AML-193 (cell line): ENCODE measurements at regions not wholly inside any gene's neighbourhood (a gene's known extent, or its start where the extent isn't known, plus 50 kb on each side); places are given as distances from the start of the nearest gene placed in this dataset.
"Not testable (repeated sequence)": the region's sequence is repeated elsewhere in the genome, so short reads cannot be mapped to it uniquely, and the experiment has no call there.

ENCODE experiments used
- DNase-seq, 2 experiments: peaks; one replicate each; lab custom pipeline; 2025; lab: John Stamatoyannopoulos, UW

DNA sequence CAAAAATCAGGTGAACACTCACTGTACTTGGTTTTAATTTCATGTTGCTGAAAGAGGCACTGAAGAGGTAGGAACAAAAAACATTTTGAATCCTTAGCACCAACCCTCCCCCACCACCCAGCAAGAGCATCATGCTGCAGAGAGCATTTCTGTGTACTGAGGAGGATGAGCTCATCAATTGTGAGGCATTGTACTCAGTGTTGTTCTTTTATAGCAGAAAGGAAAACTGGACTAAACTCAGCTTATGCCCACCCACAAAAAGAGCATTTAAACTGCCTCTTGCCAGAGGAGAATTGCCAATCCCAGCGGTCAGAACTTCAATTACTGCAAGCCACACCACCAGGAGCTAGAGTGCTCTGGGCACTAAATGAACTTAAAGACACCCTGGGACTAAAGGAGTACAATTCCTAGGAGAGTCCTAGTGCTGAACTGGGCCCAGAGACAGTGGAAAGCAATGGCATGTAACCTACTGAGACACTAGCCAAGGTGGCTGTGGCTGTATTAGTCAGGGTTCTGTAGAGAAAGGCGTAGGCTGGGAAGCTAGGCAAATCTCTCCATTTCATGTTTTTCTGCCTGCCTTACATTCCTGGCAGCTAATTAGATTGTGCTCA is 280.7 kb upstream of the KLHL4 start:
- DNase-seq = no peak

DNA sequence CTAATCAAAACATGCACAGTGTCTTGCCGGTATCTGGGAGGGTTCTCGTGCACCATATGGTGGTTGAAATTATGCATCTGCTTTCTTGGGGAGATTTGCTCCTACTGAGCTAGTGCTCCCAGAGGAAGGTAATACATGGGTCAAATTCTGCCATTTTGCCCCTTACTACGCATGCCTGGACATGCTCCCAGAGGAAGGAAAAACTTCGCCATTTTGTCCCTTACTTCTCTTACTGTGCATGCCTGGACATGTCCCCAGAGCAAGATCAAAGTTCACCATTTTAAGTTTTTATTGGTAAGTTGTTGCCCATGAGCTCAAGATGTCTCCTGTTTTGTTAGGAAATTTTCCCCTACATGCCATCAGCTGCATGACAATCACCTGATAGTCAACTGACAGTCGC is 252.1 kb upstream of the KLHL4 start:
- DNase-seq = no peak

DNA sequence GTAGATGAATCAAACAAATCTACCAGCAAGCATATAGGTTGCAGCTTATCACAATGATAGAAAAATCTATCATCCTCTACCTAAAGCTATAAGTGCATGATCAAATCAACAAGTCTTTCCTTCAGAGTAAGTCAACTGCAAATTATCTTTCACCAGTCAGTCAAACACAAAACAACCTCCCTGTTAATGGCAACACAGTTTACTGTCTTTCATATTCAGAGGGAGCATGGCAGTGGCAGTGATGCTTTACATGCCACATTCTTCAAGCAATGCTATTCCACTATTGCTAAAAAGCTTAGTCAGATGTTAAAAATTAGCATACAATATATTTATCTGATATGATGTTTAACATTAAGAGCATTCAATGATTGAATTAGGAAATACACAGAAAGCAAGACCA is 245.1 kb upstream of the KLHL4 start:
- DNase-seq = no peak

DNA sequence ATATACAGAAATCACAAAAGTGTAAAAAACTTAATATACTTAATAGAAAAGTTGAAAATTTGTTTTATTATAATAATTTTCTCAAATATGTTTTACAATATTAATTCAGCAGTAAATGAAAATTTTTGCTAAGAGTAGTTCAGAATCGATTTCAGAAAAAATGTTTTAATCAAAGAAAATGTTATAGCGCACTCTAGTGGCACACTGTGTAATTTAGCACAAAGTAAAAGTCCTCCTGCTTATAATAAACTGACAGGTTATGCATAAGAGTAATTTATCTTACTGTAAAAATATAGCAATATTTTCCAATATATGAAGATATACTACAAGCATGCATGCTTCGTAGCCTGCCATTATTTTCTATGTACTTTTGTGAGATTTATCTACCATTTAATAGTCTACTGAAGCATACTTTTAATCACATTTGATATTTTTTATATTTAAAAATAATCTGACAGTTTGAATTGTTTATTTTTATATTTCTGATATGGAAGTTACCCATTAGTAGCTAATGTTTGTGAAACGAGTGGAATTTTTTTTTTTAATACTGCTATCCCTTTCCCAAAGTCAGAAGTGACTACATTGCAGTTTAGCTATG is 217.9 kb upstream of the KLHL4 start:
- DNase-seq = peak in 1 of 2 experiments; percentile 15

DNA sequence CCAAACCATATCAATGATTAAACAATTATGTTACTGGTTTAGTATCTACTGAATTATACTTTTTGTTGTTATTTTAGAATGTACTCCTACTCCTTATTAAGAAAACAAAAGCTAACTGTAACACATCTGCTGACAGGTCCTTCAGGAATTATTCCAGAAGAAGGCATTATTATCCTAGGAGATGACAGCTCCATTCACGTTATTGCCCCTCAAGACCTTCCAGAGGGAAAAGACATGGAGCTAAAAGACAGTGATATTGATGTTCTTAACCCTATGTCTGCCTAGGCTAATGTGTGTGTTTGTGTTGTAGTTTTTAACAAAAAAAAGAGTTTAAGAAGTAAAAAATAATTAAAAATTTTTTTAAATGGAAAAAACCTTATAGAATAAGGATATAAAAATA is 206.8 kb upstream of the KLHL4 start:
- DNase-seq = no peak

DNA sequence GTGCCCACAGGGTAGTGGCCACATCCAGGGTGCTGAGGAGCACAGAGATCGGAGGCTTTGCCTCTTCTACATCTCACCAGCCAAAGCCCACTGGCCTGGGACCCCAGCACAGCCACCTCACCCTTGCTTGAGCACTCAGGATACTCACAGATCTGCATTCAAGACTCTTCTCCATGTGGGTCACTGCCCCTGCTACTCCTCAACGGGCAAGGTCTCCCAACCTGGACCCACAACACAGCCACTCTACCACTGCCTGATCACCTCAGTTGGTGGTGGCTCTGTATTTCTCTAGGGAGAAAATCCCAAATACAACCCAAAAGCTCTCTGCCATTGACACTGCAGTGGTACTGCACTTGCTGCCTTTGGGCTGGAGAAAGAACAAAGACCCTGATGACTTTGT is 190.3 kb upstream of the KLHL4 start:
- DNase-seq = no peak

DNA sequence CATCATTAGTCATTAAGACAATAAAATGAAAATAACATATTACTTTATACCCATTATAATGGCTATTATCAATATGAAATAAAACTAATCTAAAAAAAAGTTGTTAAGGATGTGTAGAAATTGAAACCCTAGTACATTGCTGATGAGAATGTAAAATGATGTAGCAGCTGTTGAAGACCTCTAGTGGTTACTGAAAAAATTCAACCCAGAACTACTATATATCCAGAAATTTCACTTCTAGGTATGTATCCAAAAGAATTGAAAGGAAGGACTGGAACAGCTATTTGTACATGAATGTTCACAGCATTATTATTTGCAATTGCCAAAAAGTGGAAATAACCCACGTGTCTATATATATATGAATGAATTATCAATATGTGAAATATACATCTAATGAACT is 180.3 kb upstream of the KLHL4 start:
- DNase-seq = no peak

DNA sequence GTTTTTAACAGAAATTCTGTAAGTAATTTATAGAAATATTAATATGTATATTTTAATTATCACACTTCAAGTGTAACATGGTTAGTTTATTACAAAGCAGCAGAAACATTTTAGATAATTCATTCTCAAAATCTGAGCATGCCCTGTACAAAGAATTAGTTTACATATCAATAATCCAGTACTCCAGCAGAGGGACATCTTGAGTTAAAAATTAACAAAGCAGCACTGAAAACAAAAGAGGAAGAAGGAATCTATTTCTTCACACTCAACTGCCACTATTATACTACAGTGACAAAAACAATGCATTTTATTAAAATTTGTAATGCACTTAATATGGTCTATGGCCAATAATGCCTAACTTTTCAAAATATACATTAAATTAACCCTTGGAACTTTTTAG is 179.1 kb upstream of the KLHL4 start:
- peak; percentile 50 to 52 for DNase-seq

DNA sequence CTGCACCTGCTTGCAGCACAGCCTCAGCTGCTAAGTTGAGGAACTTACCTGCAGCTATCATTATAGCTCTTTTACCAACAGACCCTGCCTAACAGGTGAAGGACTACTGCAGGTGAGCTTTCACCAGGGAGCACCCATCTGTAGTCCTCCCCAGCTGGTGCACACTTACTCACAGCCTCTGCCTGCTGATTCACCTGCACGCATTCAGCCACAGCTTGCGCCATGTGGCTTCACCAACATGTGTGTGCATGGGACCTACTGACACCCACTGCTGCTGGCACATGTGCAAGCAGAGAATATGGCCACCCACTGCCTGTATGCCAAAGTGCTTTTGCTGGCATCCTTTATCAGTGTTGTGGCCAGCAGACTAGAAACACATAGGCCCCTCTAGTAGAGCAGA is 146.7 kb upstream of the KLHL4 start:
- DNase-seq = no peak

DNA sequence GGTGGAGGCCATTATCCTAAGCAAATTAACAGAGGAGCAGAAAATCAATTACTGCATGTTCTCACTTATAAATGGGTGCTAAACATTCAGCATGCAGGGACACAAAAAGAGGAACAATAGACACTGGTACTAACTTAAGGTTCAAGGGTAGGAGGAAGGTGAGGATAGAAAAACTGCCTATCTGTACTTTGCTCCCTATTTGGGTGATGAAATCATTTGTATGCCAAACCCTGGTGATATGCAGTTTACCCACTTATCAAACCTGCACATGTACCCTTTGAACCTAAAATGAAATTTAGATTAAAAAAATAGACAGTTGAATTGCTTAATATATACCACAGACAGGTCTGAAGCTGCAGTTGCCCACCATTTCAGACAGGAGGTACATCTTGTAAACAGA is 143.3 kb upstream of the KLHL4 start:
- DNase-seq = no peak

DNA sequence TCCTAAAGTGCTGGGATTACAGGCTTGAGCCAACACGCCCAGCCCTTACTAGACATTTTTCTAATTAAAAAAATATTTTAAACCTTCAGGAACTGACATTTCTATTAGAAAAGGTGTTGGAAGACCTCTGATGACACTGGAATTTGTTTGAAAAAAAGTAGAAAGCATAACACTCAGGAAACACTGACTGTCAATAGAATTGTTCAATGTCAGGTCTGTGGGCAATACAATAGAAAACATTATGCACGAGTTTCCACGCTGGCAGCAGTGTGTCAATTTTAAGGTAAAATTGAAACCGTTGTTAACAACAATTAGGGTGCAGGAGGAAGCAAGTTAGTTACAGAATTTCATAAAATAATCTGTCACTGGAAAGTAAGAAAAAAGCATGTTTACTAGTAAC is 140.7 kb upstream of the KLHL4 start:
- DNase-seq = no peak

DNA sequence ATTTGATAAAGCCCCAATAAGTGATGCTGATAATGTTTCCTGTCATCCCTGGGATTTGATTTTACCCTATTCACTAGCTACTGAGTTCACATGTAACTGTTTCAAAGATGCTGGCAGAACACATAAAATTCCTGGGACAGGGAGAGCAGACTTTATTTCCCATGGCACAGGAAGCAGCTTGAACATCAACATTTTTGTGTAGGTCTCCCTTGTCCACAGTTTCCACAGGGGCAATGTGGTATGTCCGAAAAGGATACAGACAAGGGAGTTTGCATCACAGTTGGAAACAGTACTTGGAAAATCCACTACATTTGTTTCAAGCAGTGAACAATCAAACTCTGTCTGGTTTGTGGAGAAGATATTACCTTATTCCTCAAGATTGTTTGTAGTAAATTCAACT is 129.2 kb upstream of the KLHL4 start:
- DNase-seq = no peak

DNA sequence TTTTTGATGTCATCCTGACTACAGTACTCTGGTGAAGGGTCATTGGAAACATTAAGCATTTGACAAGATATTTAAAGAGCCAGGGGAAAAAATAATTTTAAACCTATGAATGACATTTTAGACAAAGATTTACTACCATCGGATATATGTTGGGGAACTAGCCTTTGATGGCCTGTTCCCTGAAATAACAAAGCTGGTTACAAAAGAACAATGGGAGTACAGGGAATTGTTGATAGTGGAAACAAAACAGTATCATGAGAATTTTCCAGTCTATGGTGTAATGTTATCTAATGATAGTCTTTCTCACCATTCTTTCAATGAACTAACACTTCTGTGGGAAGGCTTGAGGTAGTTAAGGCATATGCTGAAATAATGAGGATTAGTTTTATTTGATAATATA is 125.9 kb upstream of the KLHL4 start:
- DNase-seq = no peak

DNA sequence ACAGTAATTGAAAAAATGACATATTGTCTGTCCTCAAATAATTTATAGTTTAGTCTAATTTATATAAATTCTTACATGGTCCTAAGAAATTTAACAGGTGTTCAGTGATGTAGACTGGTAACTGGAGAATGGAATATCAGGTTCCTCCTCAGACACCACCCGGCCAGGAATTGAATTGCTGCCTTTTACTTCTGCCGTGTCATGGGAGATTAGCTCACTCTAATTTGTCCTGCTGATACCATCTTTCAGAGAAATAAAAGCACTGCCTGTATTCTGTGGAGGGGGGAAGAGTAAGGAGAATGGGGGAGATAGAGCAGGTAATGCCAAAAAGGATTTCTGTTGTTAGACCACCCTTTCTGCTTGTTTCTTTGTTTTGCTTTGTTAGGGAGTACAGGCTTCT is 125.2 kb upstream of the KLHL4 start:
- no peak for DNase-seq

DNA sequence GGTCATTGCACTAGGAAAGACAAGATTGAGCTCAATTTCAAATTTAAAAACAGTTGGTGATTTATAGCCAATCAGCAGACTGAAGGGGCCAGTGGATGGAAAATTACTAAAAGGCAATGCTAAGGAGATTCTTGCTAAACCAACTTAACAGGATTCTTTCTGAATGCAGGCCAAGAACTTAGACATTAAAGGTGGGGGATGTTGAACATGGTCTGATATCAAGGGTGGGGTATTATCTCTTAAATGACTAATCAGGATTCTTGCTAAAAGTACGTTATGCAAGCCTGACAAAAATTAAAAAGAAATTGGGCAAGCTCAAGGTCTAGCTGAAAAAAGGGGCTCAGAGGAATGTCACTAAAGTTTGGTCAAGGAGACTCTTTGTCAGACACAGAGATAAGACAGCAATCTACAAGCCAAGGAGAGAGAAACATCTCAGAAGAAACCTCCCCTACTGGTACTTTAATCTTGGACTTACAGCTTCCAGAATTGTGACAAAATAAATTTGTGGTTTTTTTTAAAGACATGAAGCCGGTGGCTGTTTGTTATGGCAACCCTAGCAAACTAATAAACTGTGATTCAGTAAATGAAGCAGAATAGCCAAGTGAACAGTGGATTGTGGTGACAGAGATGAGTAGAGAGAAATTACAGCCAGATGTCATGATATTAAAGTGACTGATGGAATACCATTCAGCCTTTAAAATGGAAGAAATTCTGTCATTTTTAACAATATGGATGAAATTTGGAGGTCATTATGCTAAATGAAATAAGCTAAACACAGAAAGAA is 120.3 kb upstream of the KLHL4 start:
- no peak for DNase-seq

DNA sequence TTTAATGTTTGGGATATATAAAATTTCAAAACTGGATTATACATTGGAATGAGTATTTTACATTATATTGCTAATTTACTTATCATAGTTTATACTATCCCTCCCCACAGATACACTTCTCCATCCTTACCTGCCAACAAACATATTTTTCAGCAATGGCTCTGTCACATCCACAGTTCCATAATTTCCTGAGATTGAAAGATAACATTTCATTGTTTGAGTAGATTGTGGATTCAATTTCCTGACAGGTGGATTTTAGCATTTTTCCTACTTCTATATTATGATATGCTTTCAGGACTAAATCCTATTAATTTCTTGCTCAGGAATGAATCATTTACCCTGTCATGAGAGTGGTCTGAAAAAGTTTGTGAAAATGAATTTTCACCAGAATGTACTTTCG is 115.3 kb upstream of the KLHL4 start:
- DNase-seq = no peak

DNA sequence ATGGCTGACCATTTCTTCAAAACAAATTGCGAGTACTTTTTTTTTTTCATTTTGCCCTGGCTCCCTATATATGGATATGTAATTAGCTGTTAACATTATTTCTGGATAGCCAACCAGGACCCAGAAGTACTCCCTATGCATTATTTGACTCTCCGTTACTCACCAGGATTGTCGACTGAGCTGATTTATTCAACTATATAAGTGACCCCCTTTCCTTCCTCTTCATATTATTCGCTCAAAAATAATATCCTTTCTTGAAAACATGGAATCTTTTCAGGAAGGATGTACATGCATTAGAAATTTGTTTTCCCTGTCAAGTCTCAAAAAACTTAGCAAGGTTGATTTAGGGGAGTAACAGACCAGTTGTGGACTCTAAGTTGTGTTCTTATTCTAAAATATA is 114.1 kb upstream of the KLHL4 start:
- DNase-seq = no peak

DNA sequence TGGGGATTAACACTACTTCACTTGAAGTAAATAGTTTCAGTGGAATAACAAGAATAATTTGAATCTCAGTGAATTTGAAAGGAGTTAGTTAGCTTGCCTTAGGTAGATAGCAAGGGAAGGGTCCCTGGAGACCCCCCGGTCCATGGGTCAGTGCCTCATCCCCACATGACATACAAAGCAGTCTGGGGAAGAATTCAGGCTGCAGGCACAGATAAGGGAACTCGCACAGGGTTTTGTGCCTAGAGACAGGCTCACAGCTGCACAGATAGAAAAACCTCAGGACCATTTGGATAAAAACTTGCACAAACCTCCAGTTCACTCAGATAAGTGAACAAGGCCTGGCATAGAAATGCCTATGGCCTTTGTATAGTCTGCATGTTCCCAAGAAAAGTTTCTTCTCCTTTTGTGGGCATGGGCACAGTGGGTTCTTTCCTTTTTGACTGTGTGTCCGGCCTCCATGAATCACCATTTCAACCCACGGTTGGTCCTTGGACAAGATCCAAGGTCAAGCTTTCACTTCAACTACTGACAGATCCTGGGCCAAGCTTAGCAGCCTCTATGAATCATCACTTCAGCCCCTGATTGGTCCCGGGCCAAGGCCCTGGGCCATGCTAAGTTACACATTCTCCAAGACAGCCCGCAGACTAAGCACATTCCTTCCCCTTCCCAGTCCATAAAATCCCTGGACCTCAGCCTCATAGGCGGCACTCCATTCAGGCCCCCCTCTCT is 108.3 kb upstream of the KLHL4 start:
- no peak for DNase-seq

DNA sequence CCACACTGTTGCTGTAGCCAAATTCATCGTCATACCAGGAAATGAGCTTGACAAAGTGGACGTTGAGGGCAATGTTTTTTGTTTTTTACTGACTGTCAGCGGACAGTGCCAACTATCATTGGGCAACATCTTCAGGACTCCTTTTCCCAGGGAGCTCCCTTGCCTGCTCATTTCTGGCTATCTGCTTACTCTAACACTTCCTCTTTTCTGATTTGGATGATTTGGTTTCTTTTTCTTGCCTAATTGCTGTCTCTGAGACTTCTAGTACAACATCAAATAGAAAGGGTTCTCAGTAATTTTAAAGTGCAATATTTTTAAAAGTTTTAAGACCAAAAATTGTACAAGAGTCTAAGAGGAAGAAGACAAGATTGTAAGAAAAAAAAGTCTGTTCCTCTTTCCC is 92.0 kb upstream of the KLHL4 start:
- DNase-seq = no peak

DNA sequence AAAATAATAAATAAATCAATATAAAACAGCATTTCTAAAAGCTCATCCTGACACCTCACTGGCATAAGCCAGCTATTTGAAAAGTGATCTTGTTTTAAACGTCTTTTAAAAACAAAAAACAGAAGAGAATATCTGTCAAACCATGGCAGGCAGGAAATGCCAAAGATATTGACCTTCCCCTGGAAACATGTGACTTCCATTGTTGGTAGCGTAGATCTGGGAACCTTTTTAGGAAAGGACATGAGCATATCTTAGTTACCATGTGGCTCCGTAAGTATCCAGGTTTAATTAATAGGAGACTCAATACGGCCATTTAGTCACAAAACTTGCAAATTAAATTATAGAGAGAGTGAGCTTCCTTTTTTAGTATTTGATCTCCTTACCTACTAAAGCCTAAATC is 83.0 kb upstream of the KLHL4 start:
- DNase-seq = no peak

DNA sequence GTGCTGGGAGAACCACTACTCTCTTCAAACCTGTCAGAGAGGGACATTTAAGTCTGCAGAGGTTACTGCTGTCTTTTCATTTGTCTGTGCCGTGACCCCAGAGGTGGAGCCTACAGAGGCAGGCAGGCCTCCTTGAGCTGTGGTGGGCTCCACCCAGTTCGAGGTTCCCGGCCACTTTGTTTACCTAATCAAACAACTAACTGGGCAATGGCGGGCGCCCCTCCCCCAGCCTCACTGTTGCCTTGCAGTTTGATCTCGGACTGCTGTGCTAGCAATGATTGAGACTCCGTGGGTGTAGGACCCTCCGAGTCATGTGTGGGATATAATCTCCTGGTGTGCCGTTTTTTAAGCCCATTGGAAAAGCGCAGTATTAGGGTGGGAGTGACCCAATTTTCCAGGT is 69.0 kb upstream of the KLHL4 start:
- not testable (repeated sequence) for DNase-seq

DNA sequence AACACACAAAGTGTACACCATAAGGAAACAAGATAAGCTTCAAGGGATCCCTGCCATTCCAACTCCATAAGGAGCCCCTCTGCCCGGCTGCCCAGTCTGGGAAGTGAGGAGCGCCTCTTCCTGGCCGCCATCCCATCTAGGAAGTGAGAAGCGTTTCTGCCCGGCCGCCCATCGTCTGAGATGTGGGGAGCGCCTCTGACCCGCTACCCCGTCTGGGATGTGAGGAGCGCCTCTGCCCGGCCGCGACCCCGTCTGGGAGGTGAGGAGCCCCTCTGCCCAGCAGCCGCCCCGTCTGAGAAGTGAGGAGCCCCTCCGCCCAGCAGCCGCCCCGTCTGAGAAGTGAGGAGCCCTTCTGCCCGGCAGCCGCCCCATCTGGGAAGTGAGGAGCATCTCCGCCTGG is 51.8 kb upstream of the KLHL4 start:
- DNase-seq = not testable (repeated sequence)
